ENCODE measurements at regions not wholly inside any gene's neighbourhood (a gene's known extent, or its start where the extent isn't known, plus 50 kb on each side); places are given as distances from the start of the nearest gene placed in this dataset.

DNA sequence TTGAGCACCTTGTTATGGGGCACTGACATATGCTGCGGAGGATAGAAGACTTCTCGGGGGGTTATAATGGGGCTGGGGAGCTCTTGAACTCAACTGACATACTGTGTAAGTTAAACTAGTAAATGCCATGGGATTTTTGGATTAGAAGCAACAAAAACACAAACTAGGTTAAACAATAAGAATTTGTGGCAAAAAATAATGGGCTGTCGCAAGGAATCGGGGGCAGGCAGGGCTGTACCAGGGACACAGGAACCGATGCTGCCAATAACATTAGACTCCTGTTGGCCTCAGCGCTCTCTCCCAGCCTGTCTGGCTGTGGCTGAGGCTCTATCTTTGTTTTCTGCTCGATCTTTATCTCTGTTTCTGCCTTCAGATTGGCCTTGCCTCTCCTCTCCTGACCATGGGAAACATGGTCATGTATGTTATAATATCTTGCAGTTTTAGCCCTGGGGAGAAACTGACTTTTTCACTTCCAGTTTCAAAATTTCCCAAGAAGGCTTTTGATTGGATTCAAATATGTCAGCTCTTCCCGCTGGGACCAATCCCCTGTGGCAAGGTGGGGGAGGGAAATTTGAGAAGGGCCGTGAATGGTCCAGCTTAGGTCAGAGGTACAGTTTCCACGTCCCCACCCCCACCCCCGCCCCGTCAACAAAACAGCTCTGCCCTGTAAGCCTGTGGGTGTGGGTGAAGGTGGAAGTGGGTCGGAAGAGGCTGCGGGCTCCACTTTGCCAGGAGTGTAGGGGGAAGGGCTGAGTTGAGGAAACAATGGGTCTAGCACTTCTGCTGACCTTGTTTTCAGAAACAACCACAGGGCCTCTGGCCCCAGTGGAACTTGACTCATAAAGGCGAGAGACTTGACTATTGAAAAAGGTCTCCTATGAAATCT is 161.1 kb upstream of the TBL1XR1 start:
- DNase-seq (ENCODE audit: low spot score): peak; percentile 54
- CTCF ChIA-PET: no interaction called here

DNA sequence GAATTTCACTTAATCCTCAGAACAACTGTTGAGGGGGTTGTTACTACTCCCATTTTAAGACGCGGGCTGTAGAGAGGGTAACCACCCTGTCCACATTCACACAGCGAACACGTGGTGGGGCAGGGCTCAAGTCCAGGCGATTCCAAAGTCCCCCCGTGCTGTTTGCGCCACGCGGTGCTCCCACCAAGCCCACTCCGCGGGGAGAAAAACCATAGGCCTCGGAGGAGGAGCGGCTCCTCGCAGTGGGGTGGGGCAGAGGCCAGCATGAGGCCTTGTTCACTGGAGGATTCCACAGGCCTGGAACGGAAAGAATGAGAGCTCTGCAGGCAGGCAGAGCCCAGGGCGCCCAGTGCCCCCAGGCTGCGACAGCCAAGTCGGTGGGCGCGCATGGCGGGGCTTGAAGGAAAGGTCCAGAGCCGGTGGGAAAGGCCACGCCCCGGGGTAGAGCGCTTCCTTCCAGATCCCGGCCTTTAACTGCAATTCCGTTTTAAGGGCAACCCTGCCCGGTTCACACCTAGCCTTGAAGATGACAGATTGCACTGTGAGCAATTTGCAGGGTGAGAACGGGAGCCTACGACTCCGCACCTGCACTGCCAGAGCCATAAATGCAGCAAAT is 161.8 kb upstream of the TBL1XR1 start:
- ChIA-PET CTCF (interaction anchor here (0.6 kb wide), 1 partner anchor 321 kb away, joined by 3 read pairs; no protein-coding TSS in a partner anchor), POLR2A (ENCODE audit: low non-redundant PET) (interaction anchor here (0.6 kb wide), 1 partner anchor 140 kb away, joined by 9 read pairs; no protein-coding TSS in a partner anchor)
- DNase-seq (ENCODE audit: low spot score): peak; percentile 40
- Histone ChIP-seq H3K4me1 (ENCODE audit: insufficient read depth, low read length, poor library complexity, severe bottlenecking) (peaks cover 46% of the 10 kb centered on the region), H3K27ac (ENCODE audit: low read depth, low read length, poor library complexity, severe bottlenecking) (peak overlapping the region; percentile 83), H3K4me3 (ENCODE audit: low read depth, low read length, poor library complexity, severe bottlenecking) (no peak overlapping the region), H3K36me3 (ENCODE audit: insufficient read depth, low read length, poor library complexity, severe bottlenecking) (no peaks in the 10 kb centered on the region), H3K9me3 (ENCODE audit: low read depth, low read length, poor library complexity, severe bottlenecking) (no peaks in the 10 kb centered on the region), H3K27me3 (replicated peaks; ENCODE audit: insufficient read depth, low read depth, low read length, poor library complexity) (no peaks in the 10 kb centered on the region)
- no TSS peak for BruUV-seq (replicated peaks)
- TF ChIP-seq EZH2 (IDR thresholded peaks at IDR 0.05; ENCODE audit: borderline replicate concordance, low read depth, low read length, poor library complexity, severe bottlenecking) (no peak), CTCF (conservative IDR thresholded peaks at IDR 0.05; ENCODE audit: low read depth, low read length) (no peak)
- intact Hi-C loops (cut with micrococcal nuclease; ENCODE audit: unreplicated experiment): loop anchor here (2.0 to 5.0 kb wide), 2 partner anchors 288 to 307 kb away; no protein-coding TSS in a partner anchor

More for the DNA sequence above, 161.1 kb upstream of the TBL1XR1 start:
- Histone ChIP-seq H3K4me3 (ENCODE audit: low read depth, low read length, poor library complexity, severe bottlenecking) (no peak overlapping the region), H3K36me3 (ENCODE audit: insufficient read depth, low read length, poor library complexity, severe bottlenecking) (no peaks in the 10 kb centered on the region), H3K27me3 (replicated peaks; ENCODE audit: insufficient read depth, low read depth, low read length, poor library complexity) (no peaks in the 10 kb centered on the region), H3K4me1 (ENCODE audit: insufficient read depth, low read length, poor library complexity, severe bottlenecking) (peaks cover 46% of the 10 kb centered on the region), H3K27ac (ENCODE audit: low read depth, low read length, poor library complexity, severe bottlenecking) (peak overlapping the region; percentile 83), H3K9me3 (ENCODE audit: low read depth, low read length, poor library complexity, severe bottlenecking) (no peaks in the 10 kb centered on the region)
- TSS peak; percentile 50 for BruUV-seq (replicated peaks)
- intact Hi-C loops (cut with micrococcal nuclease; ENCODE audit: unreplicated experiment): loop anchor here (2.0 to 5.0 kb wide), 2 partner anchors 288 to 306 kb away; no protein-coding TSS in a partner anchor
- TF ChIP-seq EZH2 (IDR thresholded peaks at IDR 0.05; ENCODE audit: borderline replicate concordance, low read depth, low read length, poor library complexity, severe bottlenecking) (no peak), CTCF (conservative IDR thresholded peaks at IDR 0.05; ENCODE audit: low read depth, low read length) (no peak)
- POLR2A ChIA-PET (ENCODE audit: low non-redundant PET): no interaction called here

DNA sequence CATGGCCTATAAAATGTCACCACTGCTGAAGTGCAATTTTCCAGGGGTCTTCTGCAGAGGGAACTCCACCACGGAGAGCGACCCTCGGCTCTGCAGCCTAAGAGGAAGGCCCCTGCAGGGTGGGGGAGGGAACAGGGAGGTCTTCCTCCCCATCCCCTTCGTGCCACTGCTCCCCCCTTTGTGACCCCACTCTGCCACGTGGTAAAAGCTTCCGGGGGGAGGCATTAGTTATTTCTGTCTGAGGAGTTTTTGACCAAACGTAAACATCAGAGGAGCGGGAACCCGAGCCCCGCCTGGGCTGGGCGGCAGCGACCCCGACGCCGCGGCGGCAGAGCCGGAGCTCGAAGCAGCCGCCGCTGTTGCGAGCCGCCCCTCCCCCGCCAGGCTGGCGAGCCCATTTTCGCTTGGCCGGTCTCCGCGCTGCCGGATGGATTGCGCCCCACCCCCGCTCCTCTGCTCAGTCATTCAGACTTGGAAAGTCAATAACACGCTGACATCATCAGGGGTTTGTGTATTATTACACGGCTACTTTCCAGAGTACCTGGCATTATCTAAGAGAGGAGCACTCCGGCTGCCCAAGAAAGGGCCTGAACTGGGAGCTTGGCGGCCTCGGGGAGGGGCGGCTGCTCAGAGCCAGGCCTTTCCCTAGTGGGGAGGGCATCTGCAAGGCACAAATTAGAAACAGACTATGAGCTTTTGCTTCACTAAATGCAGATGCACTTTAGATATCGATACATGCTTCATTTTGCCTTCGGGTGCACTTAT is 162.5 kb upstream of the TBL1XR1 start:
- intact Hi-C loops (cut with micrococcal nuclease; ENCODE audit: unreplicated experiment): loop anchor here (1.0 to 10.0 kb wide), 8 partner anchors 93 to 1025 kb away; partner anchors contain the start of gene TBL1XR1
- no peaks in the 10 kb centered on the region for H3K36me3 ChIP-seq (ENCODE audit: insufficient read depth, low read length, poor library complexity, severe bottlenecking)
- ChIA-PET CTCF (interaction anchor here (0.6 to 1.1 kb wide), 3 partner anchors 12 to 417 kb away, joined by 3 to 5 read pairs (median 3); no protein-coding TSS in a partner anchor), POLR2A (ENCODE audit: low non-redundant PET) (interaction anchor here (0.6 to 0.8 kb wide), 2 partner anchors 93 to 141 kb away, joined by 9 to 14 read pairs; no protein-coding TSS in a partner anchor)
- H3K4me1 ChIP-seq (ENCODE audit: insufficient read depth, low read length, poor library complexity, severe bottlenecking): peaks cover 46% of the 10 kb centered on the region
- H3K27ac ChIP-seq (ENCODE audit: low read depth, low read length, poor library complexity, severe bottlenecking): peak overlapping the region; percentile 83
- H3K4me3 ChIP-seq (ENCODE audit: low read depth, low read length, poor library complexity, severe bottlenecking): peak overlapping the region; percentile 31
- no peak for TF ChIP-seq EZH2 (IDR thresholded peaks at IDR 0.05; ENCODE audit: borderline replicate concordance, low read depth, low read length, poor library complexity, severe bottlenecking)
- TF ChIP-seq CTCF (conservative IDR thresholded peaks at IDR 0.05; ENCODE audit: low read depth, low read length): 0 out of 2 replicates have a peak, but pooled peaks have one; percentile 15
- DNase-seq (ENCODE audit: low spot score): peak; percentile 99
- H3K27me3 ChIP-seq (replicated peaks; ENCODE audit: insufficient read depth, low read depth, low read length, poor library complexity): no peaks in the 10 kb centered on the region
- BruUV-seq (replicated peaks): no TSS peak
- no peaks in the 10 kb centered on the region for H3K9me3 ChIP-seq (ENCODE audit: low read depth, low read length, poor library complexity, severe bottlenecking)

Measured in A673 (cell line).